SW 1271 (cell line): ENCODE measurements at regions not wholly inside any gene's neighbourhood (a gene's known extent, or its start where the extent isn't known, plus 50 kb on each side); places are given as distances from the start of the nearest gene placed in this dataset.
"Not testable (repeated sequence)": the region's sequence is repeated elsewhere in the genome, so short reads cannot be mapped to it uniquely, and the experiment has no call there.

ENCODE experiments used
- DNase-seq, 2 experiments: peaks; one replicate each; lab custom pipeline; 2025; lab: John Stamatoyannopoulos, UW

GRCh38 chr6:144769142-144769541, 484.0 kb downstream of the UTRN start:
- DNase-seq: no peak

- DNase-seq: no peak
Observed at GRCh38 chr6:144776031-144776819, 491.1 kb downstream of the UTRN start.

GRCh38 chr6:144777249-144777648, 492.1 kb downstream of the UTRN start:
- DNase-seq: no peak

GRCh38 chr6:144778056-144778455, 492.9 kb downstream of the UTRN start:
- DNase-seq: no peak

- DNase-seq: peak in 1 of 2 experiments; percentile 19
Observed at GRCh38 chr6:144778773-144779492, 493.8 kb downstream of the UTRN start.

GRCh38 chr6:144781836-144782235, 496.7 kb downstream of the UTRN start:
- DNase-seq: no peak

GRCh38 chr6:144782634-144783033, 497.5 kb downstream of the UTRN start:
- DNase-seq: no peak

GRCh38 chr6:144785056-144785455, 499.9 kb downstream of the UTRN start:
- no peak for DNase-seq

GRCh38 chr6:144786825-144787224, 501.7 kb downstream of the UTRN start:
- DNase-seq: no peak

GRCh38 chr6:144793744-144794143, 508.6 kb downstream of the UTRN start:
- no peak for DNase-seq

- DNase-seq: not testable (repeated sequence)
Observed at GRCh38 chr6:144795022-144795421, 509.9 kb downstream of the UTRN start.

- DNase-seq: no peak
Observed at GRCh38 chr6:144796070-144796469, 510.9 kb downstream of the UTRN start.

GRCh38 chr6:144797881-144798589, 512.9 kb downstream of the UTRN start:
- peak; percentile 36 to 93 for DNase-seq

- no peak for DNase-seq
Observed at GRCh38 chr6:144804246-144804790, 519.2 kb downstream of the UTRN start.

GRCh38 chr6:144805049-144805448, 519.9 kb downstream of the UTRN start:
- DNase-seq: no peak

- DNase-seq: no peak
Observed at GRCh38 chr6:144806222-144806621, 521.1 kb downstream of the UTRN start.

- DNase-seq: peak in 1 of 2 experiments; percentile 57
Observed at GRCh38 chr6:144809120-144809519, 524.0 kb downstream of the UTRN start.

- DNase-seq: no peak
Observed at GRCh38 chr6:144809969-144810368, 524.8 kb downstream of the UTRN start.

- DNase-seq: no peak
Observed at GRCh38 chr6:144811140-144811539, 526.0 kb downstream of the UTRN start.

GRCh38 chr6:144816936-144817335, 531.8 kb downstream of the UTRN start:
- no peak for DNase-seq

GRCh38 chr6:144820270-144820669, 535.1 kb downstream of the UTRN start:
- DNase-seq: no peak

- no peak for DNase-seq
Observed at GRCh38 chr6:144823131-144823530, 538.0 kb downstream of the UTRN start.
